Upper lobe of right lung (tissue), 1 donor: ENCODE measurements at regions not wholly inside any gene's neighbourhood (a gene's known extent, or its start where the extent isn't known, plus 50 kb on each side); places are given as distances from the start of the nearest gene placed in this dataset.

ENCODE experiments used
- ATAC-seq: fragments of 200-7000 bp; cut with Tn5 transposase; one replicate; pipeline ENCODE4 v1.9.1; 2020; ENCODE audit warnings: mild to moderate bottlenecking, moderate library complexity
- DNase-seq: peaks from one replicate; pipeline ENCODE4 v3.0.0-alpha.2; 2020
- H3K27ac ChIP-seq: fragments of 200-600 bp; one replicate; pipeline ENCODE4 v1.8.0; 2022
- H3K27me3 ChIP-seq: fragments of 200-600 bp; one replicate; pipeline ENCODE4 v1.8.0; 2022; ENCODE audit warnings: mild to moderate bottlenecking
- H3K36me3 ChIP-seq: fragments of 200-600 bp; one replicate; pipeline ENCODE4 v1.8.0; 2022
- H3K4me1 ChIP-seq: fragments of 200-600 bp; one replicate; pipeline ENCODE4 v1.8.0; 2022
- H3K4me3 ChIP-seq: fragments of 200-600 bp; one replicate; pipeline ENCODE4 v1.8.0; 2022; ENCODE audit warnings: mild to moderate bottlenecking
- H3K9me3 ChIP-seq: fragments of 200-600 bp; one replicate; pipeline ENCODE4 v1.8.0; 2022
- CTCF ChIP-seq: fragments of 200-600 bp; IDR thresholded peaks from one replicate; pipeline ENCODE4 v1.8.0; 2022; ENCODE audit warnings: antibody characterized with exemption
- intact Hi-C: fragments of 100-400 bp; cut with DNase I; formaldehyde crosslinking; loops from one replicate; pipeline ENCODE4 v1.11.0; 2022
- donor health status: DM: no; HTN: yes; CAD: no; lungs with severe emphysema.

- Histone ChIP-seq H3K4me3 (no peak overlapping the region), H3K36me3 (no peaks in the 10 kb centered on the region), H3K9me3 (no peaks in the 10 kb centered on the region), H3K4me1 (no peaks in the 10 kb centered on the region), H3K27me3 (no peaks in the 10 kb centered on the region), H3K27ac (no peak overlapping the region)
- DNase-seq: no peak
- TF ChIP-seq CTCF: no peak
- ATAC-seq: no peak
- intact Hi-C loops: no loop called here
These were observed 530.4 kb upstream of the IGFBP7 start for GRCh38 chr4:57640391-57641100.

- ATAC-seq (no peak), DNase-seq (no peak)
- Histone ChIP-seq H3K4me3 (no peak overlapping the region), H3K27me3 (no peaks in the 10 kb centered on the region), H3K4me1 (no peaks in the 10 kb centered on the region), H3K36me3 (no peaks in the 10 kb centered on the region), H3K27ac (no peak overlapping the region), H3K9me3 (no peaks in the 10 kb centered on the region)
- TF ChIP-seq CTCF: no peak
- intact Hi-C loops: no loop called here
These were observed 529.6 kb upstream of the IGFBP7 start for GRCh38 chr4:57639561-57640382.

GRCh38 chr4:57635910-57636309 lies 525.7 kb upstream of the IGFBP7 start:
- ATAC-seq (no peak), DNase-seq (no peak)
- Histone ChIP-seq H3K4me3 (no peak overlapping the region), H3K27ac (no peak overlapping the region), H3K4me1 (no peaks in the 10 kb centered on the region), H3K27me3 (no peaks in the 10 kb centered on the region), H3K9me3 (no peaks in the 10 kb centered on the region), H3K36me3 (no peaks in the 10 kb centered on the region)
- TF ChIP-seq CTCF: no peak
- intact Hi-C loops: no loop called here

- TF ChIP-seq CTCF: no peak
- Histone ChIP-seq H3K4me3 (no peak overlapping the region), H3K9me3 (no peaks in the 10 kb centered on the region), H3K27ac (no peak overlapping the region), H3K27me3 (no peaks in the 10 kb centered on the region), H3K36me3 (no peaks in the 10 kb centered on the region), H3K4me1 (no peaks in the 10 kb centered on the region)
- intact Hi-C loops: no loop called here
- no peak for DNase-seq
- ATAC-seq: no peak
These were observed 523.2 kb upstream of the IGFBP7 start for GRCh38 chr4:57633212-57633859.

- Histone ChIP-seq H3K9me3 (no peaks in the 10 kb centered on the region), H3K4me1 (no peaks in the 10 kb centered on the region), H3K27me3 (no peaks in the 10 kb centered on the region), H3K27ac (no peak overlapping the region), H3K4me3 (no peak overlapping the region), H3K36me3 (no peaks in the 10 kb centered on the region)
- ATAC-seq: no peak
- TF ChIP-seq CTCF: no peak
- DNase-seq: no peak
- intact Hi-C loops: no loop called here
These were observed 522.4 kb upstream of the IGFBP7 start for GRCh38 chr4:57632564-57632963.
